ENCODE measurements at regions not wholly inside any gene's neighbourhood (a gene's known extent, or its start where the extent isn't known, plus 50 kb on each side); places are given as distances from the start of the nearest gene placed in this dataset.

DNA sequence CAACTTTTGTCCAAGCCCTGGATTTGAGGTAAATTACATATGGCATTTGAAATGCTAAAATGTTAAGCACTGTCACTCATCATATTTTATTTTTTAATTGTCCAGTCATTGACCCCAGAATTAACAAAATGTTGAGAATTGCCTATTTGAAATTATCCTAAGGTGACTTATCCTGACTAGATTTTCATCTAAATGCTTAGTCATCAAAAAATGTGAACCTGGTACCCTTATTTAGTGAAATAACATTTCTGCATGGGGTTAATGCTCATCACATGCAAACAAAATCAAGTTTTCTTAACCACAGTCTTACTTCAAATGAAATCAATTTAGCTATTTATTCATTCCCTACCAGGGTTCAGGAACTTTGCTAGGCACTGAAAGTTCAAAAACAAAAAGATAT lies 232.0 kb upstream of the DCN start:
- H3K27ac ChIP-seq (ENCODE audit: low read length): no peak overlapping the region
- H3K4me3 ChIP-seq (ENCODE audit: low read length): no peak overlapping the region
- intact Hi-C loops (cut with DNase I): no loop called here
- no peaks in the 10 kb centered on the region for H3K9me3 ChIP-seq (ENCODE audit: control insufficient read depth, low read length)
- H3K4me1 ChIP-seq (ENCODE audit: control insufficient read depth, insufficient read depth, low read length): no peaks in the 10 kb centered on the region
- ATAC-seq: no peak
- DNase-seq: no peak
- no peaks in the 10 kb centered on the region for H3K27me3 ChIP-seq (ENCODE audit: control insufficient read depth, insufficient read depth)

DNA sequence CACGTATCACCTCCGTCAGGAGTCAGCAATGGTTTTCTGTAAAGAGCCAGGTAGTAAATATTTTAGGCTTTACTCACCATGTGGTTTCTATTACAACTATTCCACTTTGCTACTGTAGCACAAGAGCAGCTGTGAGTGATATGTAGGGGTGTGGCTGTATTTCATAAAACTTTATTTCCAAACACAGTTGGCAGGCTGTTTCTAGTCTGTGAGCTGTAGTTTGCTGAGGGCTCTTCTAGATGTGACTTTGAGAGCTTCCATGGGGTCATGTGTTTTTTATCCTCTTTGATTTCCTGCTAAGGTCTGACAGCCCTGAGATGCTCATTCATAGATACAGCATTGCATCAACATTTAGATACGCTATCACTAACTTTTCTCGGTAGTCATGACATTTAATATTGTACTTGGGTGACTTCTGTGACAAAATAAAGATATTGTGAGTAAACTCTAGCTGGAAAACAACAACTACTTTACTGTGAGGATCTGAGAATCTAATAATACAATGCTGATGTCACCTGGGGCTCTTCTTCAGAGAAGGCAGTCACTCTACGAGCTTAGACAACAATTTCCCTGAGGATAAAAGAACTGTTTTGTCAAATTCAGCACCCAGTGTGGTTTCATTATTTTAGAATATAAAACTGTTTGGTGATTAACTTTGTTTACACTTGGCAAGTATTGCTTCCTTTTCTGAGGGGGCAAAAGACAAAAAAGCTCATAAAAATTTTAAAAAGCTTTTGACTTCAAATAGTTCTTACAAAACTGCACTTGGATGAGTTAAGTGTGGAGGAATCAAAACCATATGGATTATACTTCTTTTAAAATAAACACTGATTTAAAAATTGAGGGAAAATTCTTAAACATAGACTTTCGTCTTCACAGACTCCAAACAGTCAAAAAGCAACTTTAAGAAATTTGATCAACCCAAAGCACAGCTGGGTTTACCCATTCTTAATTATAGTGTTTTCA lies 231.2 kb upstream of the DCN start:
- Histone ChIP-seq H3K9me3 (ENCODE audit: control insufficient read depth, low read length) (no peaks in the 10 kb centered on the region), H3K27ac (ENCODE audit: low read length) (no peak overlapping the region), H3K27me3 (ENCODE audit: control insufficient read depth, insufficient read depth) (no peaks in the 10 kb centered on the region), H3K4me1 (ENCODE audit: control insufficient read depth, insufficient read depth, low read length) (no peaks in the 10 kb centered on the region), H3K4me3 (ENCODE audit: low read length) (no peak overlapping the region)
- WGBS: 63% methylated on average over 6 of the region's 6 CpGs
- ATAC-seq (peak in 1 of 2 donors; percentile 32), DNase-seq (no peak)
- intact Hi-C loops (cut with DNase I): no loop called here

DNA sequence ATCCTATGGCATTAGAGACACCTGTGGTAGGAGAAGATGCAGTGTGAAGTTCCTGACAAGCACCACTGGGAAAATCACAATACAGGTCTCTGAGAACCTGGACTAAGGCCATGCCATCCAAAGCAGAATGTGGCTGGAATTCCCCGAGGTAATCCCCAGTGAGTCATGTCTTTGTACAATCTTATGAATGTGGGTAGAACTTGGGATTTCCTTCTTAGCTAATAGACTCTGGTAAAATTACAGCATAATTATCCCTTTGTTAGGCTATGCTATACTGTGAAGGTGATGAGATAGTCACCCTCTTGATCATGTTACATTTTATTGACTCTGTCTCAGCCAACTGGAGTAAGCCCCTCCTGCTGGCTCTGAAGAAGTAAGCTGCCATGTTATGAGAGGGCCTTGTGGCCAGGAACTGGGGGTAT lies 224.3 kb upstream of the DCN start:
- intact Hi-C loops (cut with DNase I): no loop called here
- Histone ChIP-seq H3K4me1 (ENCODE audit: control insufficient read depth, insufficient read depth, low read length) (no peaks in the 10 kb centered on the region), H3K27ac (ENCODE audit: low read length) (no peak overlapping the region), H3K27me3 (ENCODE audit: control insufficient read depth, insufficient read depth) (no peaks in the 10 kb centered on the region), H3K9me3 (ENCODE audit: control insufficient read depth, low read length) (no peaks in the 10 kb centered on the region), H3K4me3 (ENCODE audit: low read length) (no peak overlapping the region)
- 94% methylated on average over 1 of the region's 1 CpG for WGBS
- ATAC-seq: no peak
- DNase-seq: no peak

- no peak for ATAC-seq
- WGBS: 94% methylated on average over 4 of the region's 4 CpGs
- DNase-seq: no peak
- H3K4me3 ChIP-seq (ENCODE audit: low read length): no peak overlapping the region
- H3K27ac ChIP-seq (ENCODE audit: low read length): no peak overlapping the region
- no peaks in the 10 kb centered on the region for H3K9me3 ChIP-seq (ENCODE audit: control insufficient read depth, low read length)
- no peaks in the 10 kb centered on the region for H3K27me3 ChIP-seq (ENCODE audit: control insufficient read depth, insufficient read depth)
- intact Hi-C loops (cut with DNase I): no loop called here
- H3K4me1 ChIP-seq (ENCODE audit: control insufficient read depth, insufficient read depth, low read length): no peaks in the 10 kb centered on the region
Measured at GRCh38 chr12:91404441-91404840, 221.8 kb upstream of the DCN start.

GRCh38 chr12:91401190-91401589 lies 218.6 kb upstream of the DCN start:
- intact Hi-C loops (cut with DNase I): no loop called here

GRCh38 chr12:91400271-91400670 lies 217.7 kb upstream of the DCN start:
- intact Hi-C loops (cut with DNase I): no loop called here
- no peaks in the 10 kb centered on the region for H3K9me3 ChIP-seq (ENCODE audit: control insufficient read depth, low read length)
- no peaks in the 10 kb centered on the region for H3K4me1 ChIP-seq (ENCODE audit: control insufficient read depth, insufficient read depth, low read length)
- H3K27ac ChIP-seq (ENCODE audit: low read length): no peak overlapping the region
- no peaks in the 10 kb centered on the region for H3K27me3 ChIP-seq (ENCODE audit: control insufficient read depth, insufficient read depth)
- DNase-seq (no peak), ATAC-seq (peak; percentile 33 to 85)
- WGBS: 24% methylated on average over 4 of the region's 4 CpGs
- no peak overlapping the region for H3K4me3 ChIP-seq (ENCODE audit: low read length)

More at GRCh38 chr12:91401190-91401589, 218.6 kb upstream of the DCN start:
- no peak for DNase-seq
- Histone ChIP-seq H3K9me3 (ENCODE audit: control insufficient read depth, low read length) (no peaks in the 10 kb centered on the region), H3K27me3 (ENCODE audit: control insufficient read depth, insufficient read depth) (no peaks in the 10 kb centered on the region), H3K27ac (ENCODE audit: low read length) (no peak overlapping the region), H3K4me3 (ENCODE audit: low read length) (no peak overlapping the region), H3K4me1 (ENCODE audit: control insufficient read depth, insufficient read depth, low read length) (no peaks in the 10 kb centered on the region)
- no peak for ATAC-seq

GRCh38 chr12:91397866-91398532 lies 215.4 kb upstream of the DCN start:
- no peak for ATAC-seq
- H3K9me3 ChIP-seq (ENCODE audit: control insufficient read depth, low read length): no peaks in the 10 kb centered on the region
- no peaks in the 10 kb centered on the region for H3K27me3 ChIP-seq (ENCODE audit: control insufficient read depth, insufficient read depth)
- no peak overlapping the region for H3K4me3 ChIP-seq (ENCODE audit: low read length)
- no peak for DNase-seq
- 86% methylated on average over 4 of the region's 4 CpGs for WGBS
- intact Hi-C loops (cut with DNase I): no loop called here
- no peaks in the 10 kb centered on the region for H3K4me1 ChIP-seq (ENCODE audit: control insufficient read depth, insufficient read depth, low read length)
- no peak overlapping the region for H3K27ac ChIP-seq (ENCODE audit: low read length)

DNA sequence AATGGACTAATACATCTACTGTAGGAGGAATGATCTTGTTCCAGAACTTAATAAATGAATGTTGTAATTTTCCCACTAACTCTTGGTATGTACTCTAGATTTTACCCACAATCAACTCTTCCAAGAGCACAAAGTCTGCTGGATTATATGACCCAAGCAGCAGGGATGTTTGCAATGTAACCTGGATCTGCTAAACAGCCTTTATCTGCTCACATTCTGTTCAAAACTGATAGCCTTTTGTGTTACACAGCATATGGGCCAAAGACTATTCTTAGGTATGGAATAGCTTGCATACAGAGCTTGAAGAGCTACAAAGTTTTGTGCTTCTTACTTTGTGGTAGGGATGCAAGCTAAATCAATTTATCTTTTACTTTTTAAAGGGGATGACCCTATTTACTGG lies 213.7 kb upstream of the DCN start:
- ATAC-seq: no peak
- Histone ChIP-seq H3K4me3 (ENCODE audit: low read length) (no peak overlapping the region), H3K27ac (ENCODE audit: low read length) (no peak overlapping the region), H3K9me3 (ENCODE audit: control insufficient read depth, low read length) (no peaks in the 10 kb centered on the region), H3K4me1 (ENCODE audit: control insufficient read depth, insufficient read depth, low read length) (no peaks in the 10 kb centered on the region), H3K27me3 (ENCODE audit: control insufficient read depth, insufficient read depth) (no peaks in the 10 kb centered on the region)
- intact Hi-C loops (cut with DNase I): no loop called here
- DNase-seq: no peak

DNA sequence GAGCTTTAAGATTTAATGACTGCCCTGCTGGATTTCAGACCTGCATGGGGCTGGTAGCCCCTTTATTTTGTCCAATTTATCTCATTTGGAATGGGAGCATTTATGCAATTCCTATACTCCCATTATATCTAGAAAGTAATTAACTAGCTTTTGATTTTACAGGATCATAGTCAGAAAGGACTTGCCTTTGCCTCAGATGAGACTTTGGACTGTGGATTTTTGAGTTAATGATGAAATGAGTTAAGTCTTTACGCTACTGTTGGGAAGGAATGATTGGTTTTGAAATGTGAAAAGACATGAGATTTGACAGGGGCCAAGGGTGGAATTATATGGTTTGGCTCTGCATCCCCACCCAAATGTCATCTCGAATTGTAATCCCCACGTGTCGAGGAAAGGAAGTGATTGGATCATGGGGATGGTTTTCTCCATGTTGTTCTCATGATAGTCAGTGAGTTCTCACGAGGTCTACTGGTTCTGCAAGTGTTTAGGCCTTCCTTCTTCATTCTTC lies 213.1 kb upstream of the DCN start:
- WGBS: 73% methylated on average over 5 of the region's 5 CpGs
- no peak overlapping the region for H3K4me3 ChIP-seq (ENCODE audit: low read length)
- no peaks in the 10 kb centered on the region for H3K4me1 ChIP-seq (ENCODE audit: control insufficient read depth, insufficient read depth, low read length)
- H3K27ac ChIP-seq (ENCODE audit: low read length): no peak overlapping the region
- H3K27me3 ChIP-seq (ENCODE audit: control insufficient read depth, insufficient read depth): no peaks in the 10 kb centered on the region
- no peak for ATAC-seq
- no peak for DNase-seq
- intact Hi-C loops (cut with DNase I): no loop called here
- H3K9me3 ChIP-seq (ENCODE audit: control insufficient read depth, low read length): no peaks in the 10 kb centered on the region

- no peak for ATAC-seq
- Histone ChIP-seq H3K27me3 (ENCODE audit: control insufficient read depth, insufficient read depth) (no peaks in the 10 kb centered on the region), H3K4me3 (ENCODE audit: low read length) (no peak overlapping the region), H3K9me3 (ENCODE audit: control insufficient read depth, low read length) (no peaks in the 10 kb centered on the region), H3K27ac (ENCODE audit: low read length) (no peak overlapping the region), H3K4me1 (ENCODE audit: control insufficient read depth, insufficient read depth, low read length) (no peaks in the 10 kb centered on the region)
- WGBS: 98% methylated on average over 1 of the region's 1 CpG
- intact Hi-C loops (cut with DNase I): no loop called here
- DNase-seq: no peak
Measured at GRCh38 chr12:91394903-91395302, 212.3 kb upstream of the DCN start.

DNA sequence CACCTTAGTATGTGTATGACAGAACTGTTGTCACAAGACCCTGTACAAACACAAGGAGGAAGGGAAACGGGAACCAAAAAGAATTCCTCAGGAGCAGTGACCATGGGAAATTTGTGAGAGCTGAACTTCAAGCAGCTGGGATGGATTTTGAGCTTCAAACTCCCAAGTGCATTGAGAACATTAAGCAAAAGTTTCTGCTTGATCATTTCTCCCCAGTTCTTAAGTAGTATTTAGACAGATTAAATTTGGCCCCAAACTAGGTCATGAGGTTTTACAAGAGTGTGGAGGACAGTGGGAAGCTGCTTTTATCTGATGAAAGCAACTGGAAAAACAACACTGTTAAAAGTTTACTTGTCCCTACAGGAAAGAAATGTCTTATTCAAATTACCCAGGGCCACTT lies 206.0 kb upstream of the DCN start:
- no peak for ATAC-seq
- WGBS: 28% methylated on average over 1 of the region's 1 CpG

More for the DNA sequence above, 206.0 kb upstream of the DCN start:
- no peaks in the 10 kb centered on the region for H3K27me3 ChIP-seq (ENCODE audit: control insufficient read depth, insufficient read depth)
- intact Hi-C loops (cut with DNase I): loop anchor here (10.0 kb wide), 4 partner anchors 746 to 1256 kb away; partner anchors contain the start of gene BTG1 (in 1 of the 4)
- no peaks in the 10 kb centered on the region for H3K9me3 ChIP-seq (ENCODE audit: control insufficient read depth, low read length)
- no peak overlapping the region for H3K27ac ChIP-seq (ENCODE audit: low read length)
- H3K4me3 ChIP-seq (ENCODE audit: low read length): no peak overlapping the region
- DNase-seq: no peak
- H3K4me1 ChIP-seq (ENCODE audit: control insufficient read depth, insufficient read depth, low read length): no peaks in the 10 kb centered on the region
